ENCODE measurements at regions not wholly inside any gene's neighbourhood (a gene's known extent, or its start where the extent isn't known, plus 50 kb on each side); places are given as distances from the start of the nearest gene placed in this dataset.

GRCh38 chr20:58579069-58579818 is 64.0 kb upstream of the APCDD1L start:
- TF ChIP-seq POLR2A (IDR thresholded peaks at IDR 0.05) (no peak), CTCF (IDR thresholded peaks at IDR 0.05) (no peak)

Measured in thyroid gland (tissue), 4 donors.